ENCODE measurements at regions not wholly inside any gene's neighbourhood (a gene's known extent, or its start where the extent isn't known, plus 50 kb on each side); places are given as distances from the start of the nearest gene placed in this dataset.
"Not testable (repeated sequence)": the region's sequence is repeated elsewhere in the genome, so short reads cannot be mapped to it uniquely, and the experiment has no call there.

- DNase-seq (ENCODE audit: low spot score), result no peak
Observed at GRCh38 chr3:8312685-8313084, 188.9 kb upstream of the LMCD1 start.

DNA sequence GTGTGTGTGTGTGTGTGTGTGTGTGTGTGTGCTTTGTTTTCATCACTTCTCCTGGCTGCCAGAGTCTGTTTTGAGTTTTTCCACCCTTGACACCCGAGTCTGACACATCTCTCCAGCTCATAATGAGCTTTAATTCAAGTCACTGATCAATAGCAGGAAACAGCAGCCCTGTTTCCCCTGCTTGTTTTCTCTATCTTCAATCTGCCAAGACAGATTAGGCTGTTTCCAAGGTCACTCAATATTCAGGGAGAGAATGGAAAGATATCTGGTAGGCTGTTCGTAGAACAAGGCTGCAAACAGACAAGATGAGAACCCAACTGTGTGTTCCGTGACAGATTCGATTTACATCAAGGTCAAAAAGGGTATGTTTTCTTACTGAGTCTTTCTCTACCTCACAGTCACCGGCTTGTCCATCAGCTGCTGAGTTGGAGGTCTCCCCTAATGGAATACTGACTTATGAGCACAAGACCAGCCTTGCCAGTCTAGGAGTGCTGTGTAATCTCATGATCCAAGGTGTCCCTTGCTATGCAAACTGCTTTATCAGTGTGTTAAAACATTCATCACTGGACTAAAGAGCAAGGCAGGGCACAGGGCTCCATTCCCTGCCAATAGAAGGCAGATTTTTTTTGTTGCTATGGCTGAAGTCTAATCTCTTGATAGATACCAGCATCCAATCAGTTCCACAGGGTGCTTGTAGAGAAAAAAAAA is 187.9 kb upstream of the LMCD1 start:
- no peak for DNase-seq (ENCODE audit: low spot score)

DNA sequence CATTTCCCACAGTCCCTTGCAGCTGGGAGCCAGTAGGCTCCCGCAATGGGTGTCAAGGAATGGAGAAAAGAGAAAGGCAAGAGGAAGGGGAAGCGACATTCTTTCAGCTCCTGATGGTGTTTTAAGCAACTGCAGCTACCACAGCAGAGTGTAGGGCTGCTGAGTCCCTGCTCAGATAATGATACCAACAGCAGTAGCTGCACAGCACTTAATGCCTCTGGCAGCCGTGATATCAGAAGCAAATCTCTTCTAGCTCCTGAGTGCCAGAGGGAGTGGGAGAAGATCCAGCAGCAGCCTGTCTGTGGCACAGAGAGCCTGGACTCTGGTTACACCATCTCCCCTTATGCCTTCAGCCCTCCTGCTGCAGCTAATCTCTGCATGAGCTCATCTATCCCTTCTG is 186.1 kb upstream of the LMCD1 start:
- not testable (repeated sequence) for DNase-seq (ENCODE audit: low spot score)

DNA sequence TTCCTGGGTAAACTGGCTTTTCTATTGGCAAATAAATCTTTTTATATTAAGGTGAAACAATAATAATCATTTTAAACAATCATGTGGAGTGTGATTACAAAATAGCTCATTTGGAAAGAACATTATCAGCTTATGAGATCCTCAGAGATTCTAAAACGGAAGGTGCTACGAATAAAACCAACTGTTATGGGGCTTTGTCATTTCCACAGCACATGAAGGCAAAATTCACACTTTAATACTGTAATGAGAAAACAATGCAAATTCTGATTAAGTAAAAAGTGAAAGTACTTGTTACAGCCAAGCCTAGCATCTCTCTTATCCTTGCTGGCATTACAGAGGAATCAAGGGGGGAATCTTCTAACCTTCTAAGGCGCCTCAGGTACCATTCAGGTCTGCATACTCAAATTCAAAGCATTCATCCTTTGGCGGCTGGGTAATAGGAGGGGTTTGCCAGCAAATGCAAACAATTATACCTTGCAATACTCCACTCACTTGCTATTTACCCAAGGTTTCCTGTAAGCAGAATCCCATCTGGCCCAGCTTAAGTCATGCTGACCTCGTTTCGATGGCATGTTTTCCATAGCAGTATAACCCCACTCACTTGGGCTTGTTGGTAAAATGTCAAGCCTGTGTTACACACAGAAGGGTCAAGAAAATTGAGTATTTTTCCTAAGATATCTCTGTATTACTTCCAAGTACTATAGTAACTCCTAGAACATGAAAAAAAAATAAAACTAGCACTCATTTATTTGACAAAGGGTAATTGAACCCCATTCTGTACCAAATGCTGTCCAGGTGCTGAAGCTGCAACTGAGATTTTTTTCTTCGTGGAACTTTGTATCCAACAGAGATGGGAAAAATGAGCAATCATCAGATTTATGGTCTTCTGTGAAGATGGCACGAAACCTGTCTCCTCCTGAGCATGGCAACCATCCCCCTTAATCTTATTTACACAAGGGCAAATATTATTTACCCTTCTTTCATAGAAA is 183.7 kb upstream of the LMCD1 start:
- DNase-seq (ENCODE audit: low spot score), result no peak

- peak; percentile 54 for DNase-seq (ENCODE audit: low spot score)
Observed at GRCh38 chr3:8319935-8320634, 181.5 kb upstream of the LMCD1 start.

GRCh38 chr3:8320711-8321458 is 180.7 kb upstream of the LMCD1 start:
- DNase-seq (ENCODE audit: low spot score), result no peak

- peak; percentile 17 for DNase-seq (ENCODE audit: low spot score)
Observed at GRCh38 chr3:8324747-8325146, 176.9 kb upstream of the LMCD1 start.

DNA sequence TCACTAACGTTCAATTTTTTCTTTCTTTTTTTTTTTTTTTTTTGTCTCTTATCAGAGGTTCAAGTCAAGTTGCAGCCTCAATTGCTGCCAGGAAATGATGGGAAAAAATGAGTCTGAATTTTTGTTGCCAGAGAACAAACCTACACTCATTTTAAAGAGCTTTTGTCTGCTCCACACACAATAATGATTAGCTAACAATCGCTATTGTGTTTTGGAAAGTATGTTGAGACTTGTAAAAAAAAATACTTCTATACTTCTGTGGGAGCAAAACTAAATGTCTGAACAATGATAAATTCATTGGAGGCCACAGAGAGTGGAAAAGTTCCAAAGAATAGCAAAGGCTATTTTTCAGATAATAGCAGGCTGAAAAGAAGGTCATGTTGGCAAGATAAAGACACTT is 176.3 kb upstream of the LMCD1 start:
- no peak for DNase-seq (ENCODE audit: low spot score)

- not testable (repeated sequence) for DNase-seq (ENCODE audit: low spot score)
Observed at GRCh38 chr3:8325833-8326232, 175.8 kb upstream of the LMCD1 start.

DNA sequence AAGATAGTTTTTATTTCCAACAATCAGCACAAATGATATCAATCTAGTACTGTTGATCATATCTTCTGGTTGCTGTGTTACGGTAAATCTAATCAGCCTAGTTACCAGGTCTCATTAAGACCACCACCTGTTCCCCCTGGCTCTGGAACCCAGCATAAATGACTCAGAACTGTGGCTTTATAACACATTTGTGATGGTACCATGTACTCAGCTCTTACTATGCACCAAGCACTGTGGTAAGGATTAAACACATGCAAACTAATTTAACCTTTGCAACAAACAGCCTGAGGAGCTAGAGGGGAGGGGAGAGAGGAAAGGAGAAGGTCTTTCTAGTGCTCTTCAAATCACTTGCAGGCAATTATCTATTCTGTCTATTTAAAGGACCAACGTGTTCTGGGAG is 173.9 kb upstream of the LMCD1 start:
- DNase-seq (ENCODE audit: low spot score), result no peak

- no peak for DNase-seq (ENCODE audit: low spot score)
Observed at GRCh38 chr3:8328967-8329366, 172.7 kb upstream of the LMCD1 start.

DNA sequence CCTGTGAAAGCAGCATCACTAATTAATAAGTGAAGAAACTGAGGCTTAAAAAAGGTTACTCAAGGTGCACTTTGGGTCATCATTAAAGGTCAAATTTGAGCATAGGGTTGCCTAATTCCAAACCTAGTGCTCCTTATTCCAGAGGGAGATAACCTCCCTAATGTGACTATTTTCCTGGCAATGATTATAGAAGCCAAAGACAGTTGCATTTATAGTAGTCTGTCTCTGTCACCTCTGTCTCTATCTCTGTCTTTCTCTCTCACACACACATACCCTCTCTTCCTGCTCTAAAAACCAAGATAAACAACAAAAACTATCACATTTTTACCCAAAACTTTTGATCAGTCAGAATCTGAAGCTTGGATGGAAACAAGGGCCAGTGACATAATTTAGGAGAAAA is 172.0 kb upstream of the LMCD1 start:
- DNase-seq (ENCODE audit: low spot score), result no peak

- no peak for DNase-seq (ENCODE audit: low spot score)
Observed at GRCh38 chr3:8336456-8336855, 165.2 kb upstream of the LMCD1 start.

DNA sequence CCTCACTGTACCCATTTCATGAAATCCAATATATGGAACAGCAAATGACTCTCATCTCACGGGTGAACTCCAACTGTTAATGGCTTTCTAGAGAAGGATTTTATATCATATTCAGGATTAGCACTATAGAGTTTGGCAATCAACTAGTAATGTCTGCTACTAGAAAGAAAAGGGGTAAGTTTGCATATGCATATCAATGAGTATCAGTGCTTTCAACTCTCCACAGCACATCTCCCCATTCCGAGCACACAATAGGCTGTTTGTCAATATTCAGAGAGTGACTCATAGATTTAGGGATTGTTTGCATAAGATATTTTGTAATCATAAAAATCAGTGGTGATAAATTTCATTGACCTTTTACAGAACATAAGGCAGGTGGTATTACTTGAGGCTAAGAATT is 163.2 kb upstream of the LMCD1 start:
- no peak for DNase-seq (ENCODE audit: low spot score)

DNA sequence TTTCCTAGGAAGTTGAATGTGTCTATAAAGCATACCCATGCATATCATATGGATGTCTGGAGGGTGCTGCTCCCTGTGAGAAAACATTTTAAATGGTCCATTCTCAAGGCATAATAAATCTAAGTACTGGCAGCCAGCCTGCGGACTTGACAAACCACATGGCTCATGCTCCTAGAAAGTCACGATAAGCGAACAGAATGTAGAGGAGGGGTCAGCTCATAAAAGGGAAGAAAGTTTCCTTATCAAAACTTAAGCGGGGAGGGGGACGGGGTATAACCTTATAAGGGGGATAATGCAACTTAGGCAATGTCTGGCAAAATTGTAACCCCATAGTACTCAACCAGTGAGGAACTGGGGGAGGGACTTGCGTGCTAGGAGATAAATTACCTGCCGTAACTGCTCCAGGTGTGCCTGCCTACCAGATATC is 159.8 kb upstream of the LMCD1 start:
- DNase-seq (ENCODE audit: low spot score), result no peak

DNA sequence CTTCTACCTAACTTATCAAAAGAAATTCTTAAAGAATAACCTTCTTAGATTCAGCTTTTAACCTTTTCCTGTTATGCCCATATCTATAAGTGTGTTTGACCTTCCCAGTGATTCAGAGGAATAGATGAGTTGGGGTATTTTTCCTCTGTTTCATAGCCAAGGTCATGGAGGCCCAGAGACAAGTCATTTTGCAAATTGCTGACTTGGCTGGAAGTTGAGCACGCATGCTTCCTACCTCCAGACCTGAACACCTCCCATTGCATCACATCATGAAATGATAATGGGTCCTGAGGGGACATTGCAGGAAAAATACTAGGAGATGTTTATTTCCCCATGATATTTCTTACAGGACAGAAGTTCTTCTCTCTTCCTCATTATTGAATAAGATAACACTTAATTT is 158.6 kb upstream of the LMCD1 start:
- DNase-seq (ENCODE audit: low spot score), result no peak

GRCh38 chr3:8345398-8345797 is 156.2 kb upstream of the LMCD1 start:
- DNase-seq (ENCODE audit: low spot score), result no peak

DNA sequence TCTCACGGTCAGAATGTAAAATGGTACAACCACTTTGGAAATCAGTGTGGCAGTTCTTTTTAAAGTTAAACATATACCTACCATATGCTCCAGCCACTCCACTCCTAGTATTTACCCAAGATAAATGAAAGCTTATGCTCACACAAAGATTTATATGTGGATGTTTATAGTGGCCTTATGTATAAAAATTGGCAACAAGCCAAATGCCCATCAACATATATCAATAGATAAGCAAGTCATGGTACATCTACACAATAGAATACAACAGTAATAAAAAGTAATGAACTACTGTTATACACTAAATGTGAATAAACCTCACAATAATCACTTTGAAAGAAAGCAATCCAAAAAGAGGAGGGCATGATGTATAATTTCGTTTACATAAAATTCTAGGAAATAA is 153.5 kb upstream of the LMCD1 start:
- no peak for DNase-seq (ENCODE audit: low spot score)

DNA sequence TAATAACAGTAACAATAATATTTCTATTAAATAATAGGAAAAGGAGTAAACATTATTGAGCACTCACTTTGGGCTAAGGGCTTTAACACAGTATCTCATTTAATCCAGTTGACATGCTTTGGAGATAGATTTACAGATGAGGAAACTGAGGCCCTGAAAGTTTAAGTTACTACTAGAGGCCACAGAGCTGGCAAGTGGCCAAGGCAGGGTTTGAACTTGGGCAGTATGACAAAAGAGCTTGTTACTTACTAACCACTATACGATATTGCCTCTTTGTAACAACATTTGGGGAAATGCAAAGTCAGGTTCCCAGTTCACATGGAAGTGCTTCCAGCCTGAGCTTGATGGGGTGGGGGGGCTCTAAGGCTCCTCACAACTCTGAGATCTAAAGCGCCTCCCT is 149.1 kb upstream of the LMCD1 start:
- no peak for DNase-seq (ENCODE audit: low spot score)

GRCh38 chr3:8353364-8353763 is 148.3 kb upstream of the LMCD1 start:
- no peak for DNase-seq (ENCODE audit: low spot score)

GRCh38 chr3:8355346-8355745 is 146.3 kb upstream of the LMCD1 start:
- no peak for DNase-seq (ENCODE audit: low spot score)

DNA sequence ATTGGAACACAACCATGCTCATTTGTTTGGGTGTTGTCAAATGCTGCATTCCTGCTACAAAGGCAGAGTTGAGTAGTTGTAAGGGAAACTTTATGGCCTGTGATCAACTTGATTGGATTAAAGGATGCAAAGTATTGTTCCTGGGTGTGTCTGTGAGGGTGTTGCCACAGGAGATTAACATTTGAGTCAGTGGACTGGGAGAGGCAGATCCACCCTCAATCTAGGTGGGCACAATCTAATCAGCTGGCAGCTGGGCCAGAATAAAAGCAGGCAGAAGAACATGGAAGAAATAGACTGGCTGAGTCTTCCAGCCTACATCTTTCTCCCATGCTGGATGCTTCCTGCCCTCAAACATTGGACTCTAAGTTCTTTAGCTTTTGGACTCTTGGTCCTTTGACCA is 145.6 kb upstream of the LMCD1 start:
- DNase-seq (ENCODE audit: low spot score), result not testable (repeated sequence)

All from COLO829 (cell line).